ENCODE measurements at regions not wholly inside any gene's neighbourhood (a gene's known extent, or its start where the extent isn't known, plus 50 kb on each side); places are given as distances from the start of the nearest gene placed in this dataset.
A peak's percentile ranks its signal among the peaks of the same experiment; 100 is the strongest.
"Not testable (repeated sequence)": the region's sequence is repeated elsewhere in the genome, so short reads cannot be mapped to it uniquely, and the experiment has no call there.

DNA sequence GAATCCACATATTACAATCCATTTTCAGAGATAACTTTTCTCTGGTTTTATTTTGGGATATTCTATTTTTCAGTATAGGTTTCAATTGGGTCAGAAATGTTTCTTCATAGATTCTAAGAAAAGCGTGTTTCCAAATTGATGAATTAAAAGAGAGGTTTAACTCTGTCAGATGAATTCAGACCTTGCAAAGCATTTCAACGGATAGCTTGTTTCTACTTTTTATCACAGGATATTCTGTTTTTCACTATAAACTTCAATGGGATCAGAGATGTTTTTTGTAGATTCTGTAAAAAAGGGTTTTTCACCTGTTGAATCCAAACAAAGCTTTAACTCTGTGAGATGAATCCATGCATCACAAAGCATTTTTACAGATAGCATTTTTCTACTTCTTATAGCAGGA is 1498.1 kb downstream of the UQCRFS1 start:
- no TSS peak for BruUV-seq (replicated peaks)
- CTCF ChIA-PET, result no interaction called here
- H3K36me3 Mint-ChIP-seq (ENCODE audit: insufficient read depth, unreplicated experiment), result peaks cover 6% of the 10 kb centered on the region
- no peaks in the 10 kb centered on the region for H3K27me3 Mint-ChIP-seq (ENCODE audit: insufficient read depth, unreplicated experiment)
- POLR2A ChIA-PET, result no interaction called here
- intact Hi-C loops (cut with micrococcal nuclease), result no loop called here
- no peak overlapping the region for H3K4me3 Mint-ChIP-seq (ENCODE audit: unreplicated experiment)
- no peaks in the 10 kb centered on the region for H3K4me1 Mint-ChIP-seq (ENCODE audit: insufficient read depth, unreplicated experiment)
- H3K9me3 Mint-ChIP-seq (ENCODE audit: unreplicated experiment), result peaks cover 34% of the 10 kb centered on the region
- DNase-seq (ENCODE audit: unreplicated experiment), result no peak
- TF ChIP-seq CTCF (IDR thresholded peaks at IDR 0.05; ENCODE audit: unreplicated experiment), result no peak
- no peak overlapping the region for H3K27ac Mint-ChIP-seq (ENCODE audit: low read depth, unreplicated experiment)

GRCh38 chr19:27709496-27709895 is 1503.5 kb downstream of the UQCRFS1 start:
- H3K27me3 Mint-ChIP-seq (ENCODE audit: insufficient read depth, unreplicated experiment), result no peaks in the 10 kb centered on the region
- intact Hi-C loops (cut with micrococcal nuclease), result no loop called here
- no peak for TF ChIP-seq CTCF (IDR thresholded peaks at IDR 0.05; ENCODE audit: unreplicated experiment)
- H3K4me3 Mint-ChIP-seq (ENCODE audit: unreplicated experiment), result no peak overlapping the region
- DNase-seq (ENCODE audit: unreplicated experiment), result no peak
- H3K27ac Mint-ChIP-seq (ENCODE audit: low read depth, unreplicated experiment), result no peak overlapping the region
- H3K4me1 Mint-ChIP-seq (ENCODE audit: insufficient read depth, unreplicated experiment), result peaks cover 8% of the 10 kb centered on the region
- BruUV-seq (replicated peaks), result no TSS peak
- H3K36me3 Mint-ChIP-seq (ENCODE audit: insufficient read depth, unreplicated experiment), result no peaks in the 10 kb centered on the region
- H3K9me3 Mint-ChIP-seq (ENCODE audit: unreplicated experiment), result peaks cover 26% of the 10 kb centered on the region
- ChIA-PET CTCF (no interaction called here), POLR2A (no interaction called here)

DNA sequence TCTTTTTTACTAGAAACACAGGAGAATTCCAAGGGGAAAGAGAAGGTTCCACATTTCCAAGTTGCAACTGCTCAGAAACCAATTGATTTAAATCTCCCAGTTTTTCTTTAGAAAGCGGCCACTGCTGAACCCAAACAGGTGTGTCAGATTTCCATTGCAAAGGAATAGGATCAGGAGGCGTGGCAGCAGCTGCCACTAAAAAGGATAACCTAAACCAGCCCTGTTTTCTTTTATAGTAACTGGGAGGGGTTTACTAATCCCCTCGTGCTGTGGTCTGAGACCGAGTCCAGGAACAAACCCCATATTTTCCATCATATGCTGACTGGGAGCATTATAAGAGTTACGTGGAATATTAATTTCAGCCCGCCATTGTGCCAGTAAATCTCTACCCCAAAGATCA is 1504.0 kb downstream of the UQCRFS1 start:
- DNase-seq (ENCODE audit: unreplicated experiment); H3K27ac Mint-ChIP-seq (ENCODE audit: low read depth, unreplicated experiment); POLR2A ChIA-PET; H3K27me3 Mint-ChIP-seq (ENCODE audit: insufficient read depth, unreplicated experiment); H3K36me3 Mint-ChIP-seq (ENCODE audit: insufficient read depth, unreplicated experiment); H3K4me3 Mint-ChIP-seq (ENCODE audit: unreplicated experiment); CTCF ChIA-PET; intact Hi-C loops (cut with micrococcal nuclease); BruUV-seq (replicated peaks); H3K4me1 Mint-ChIP-seq (ENCODE audit: insufficient read depth, unreplicated experiment): not testable (repeated sequence)
- H3K9me3 Mint-ChIP-seq (ENCODE audit: unreplicated experiment), result peaks cover 26% of the 10 kb centered on the region

GRCh38 chr19:27707026-27707425 is 1505.9 kb downstream of the UQCRFS1 start:
- POLR2A ChIA-PET, result interaction anchor here (0.5 to 1.6 kb wide), 5 partner anchors 16 to 1371 kb away, joined by 3 to 8 read pairs (median 3); no protein-coding TSS in a partner anchor
- H3K27me3 Mint-ChIP-seq (ENCODE audit: insufficient read depth, unreplicated experiment); H3K4me1 Mint-ChIP-seq (ENCODE audit: insufficient read depth, unreplicated experiment); intact Hi-C loops (cut with micrococcal nuclease); BruUV-seq (replicated peaks); H3K36me3 Mint-ChIP-seq (ENCODE audit: insufficient read depth, unreplicated experiment); CTCF ChIA-PET: not testable (repeated sequence)
- Mint-ChIP-seq H3K9me3 (ENCODE audit: unreplicated experiment) (peaks cover 19% of the 10 kb centered on the region), H3K27ac (ENCODE audit: low read depth, unreplicated experiment) (peak overlapping the region; percentile 82), H3K4me3 (ENCODE audit: unreplicated experiment) (peak overlapping the region; percentile 0)
- peak; percentile 92 for DNase-seq (ENCODE audit: unreplicated experiment)

GRCh38 chr19:27705896-27706295 is 1507.1 kb downstream of the UQCRFS1 start:
- Mint-ChIP-seq H3K9me3 (ENCODE audit: unreplicated experiment) (peaks cover 9% of the 10 kb centered on the region), H3K4me1 (ENCODE audit: insufficient read depth, unreplicated experiment) (peaks cover 8% of the 10 kb centered on the region), H3K4me3 (ENCODE audit: unreplicated experiment) (no peak overlapping the region), H3K27me3 (ENCODE audit: insufficient read depth, unreplicated experiment) (no peaks in the 10 kb centered on the region), H3K27ac (ENCODE audit: low read depth, unreplicated experiment) (peak overlapping the region; percentile 82), H3K36me3 (ENCODE audit: insufficient read depth, unreplicated experiment) (no peaks in the 10 kb centered on the region)
- DNase-seq (ENCODE audit: unreplicated experiment), result no peak
- POLR2A ChIA-PET, result interaction anchor here (1.6 kb wide), 1 partner anchor 88 kb away, joined by 8 read pairs; no protein-coding TSS in a partner anchor
- BruUV-seq (replicated peaks), result no TSS peak
- intact Hi-C loops (cut with micrococcal nuclease), result no loop called here
- TF ChIP-seq CTCF (IDR thresholded peaks at IDR 0.05; ENCODE audit: unreplicated experiment), result no peak
- CTCF ChIA-PET, result no interaction called here
